ENCODE measurements at regions not wholly inside any gene's neighbourhood (a gene's known extent, or its start where the extent isn't known, plus 50 kb on each side); places are given as distances from the start of the nearest gene placed in this dataset.
A peak's percentile ranks its signal among the peaks of the same experiment; 100 is the strongest.
"Not testable (repeated sequence)": the region's sequence is repeated elsewhere in the genome, so short reads cannot be mapped to it uniquely, and the experiment has no call there.

DNA sequence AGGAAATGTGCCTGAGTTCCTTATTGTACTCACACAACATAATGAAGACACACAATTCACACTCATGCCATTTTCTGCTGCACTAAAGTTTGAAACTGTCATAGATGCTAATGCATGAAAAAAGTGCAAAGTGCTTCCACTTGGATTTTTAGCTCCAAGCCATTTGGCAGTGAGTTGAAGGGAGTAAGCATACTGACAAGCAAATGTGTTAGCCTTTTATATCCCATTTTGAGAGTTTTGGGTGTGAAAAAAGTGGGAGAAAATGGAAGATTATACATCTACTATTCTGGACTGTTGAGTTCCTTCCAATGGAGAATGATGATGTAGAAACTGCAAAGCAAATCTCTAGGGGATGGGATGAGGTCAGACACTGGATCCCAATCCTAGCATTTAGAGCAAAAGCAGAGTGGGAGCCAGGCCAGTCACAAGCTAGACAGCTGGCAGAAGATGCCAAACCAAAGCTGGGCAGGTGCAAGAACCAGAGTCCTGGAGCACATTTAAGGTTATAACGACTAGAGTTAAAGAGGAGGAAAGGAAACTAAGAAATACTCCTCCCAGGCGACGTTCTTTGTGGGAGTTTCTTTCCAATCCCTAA is 216.8 kb downstream of the FBXO8 start:
- no peak for DNase-seq

DNA sequence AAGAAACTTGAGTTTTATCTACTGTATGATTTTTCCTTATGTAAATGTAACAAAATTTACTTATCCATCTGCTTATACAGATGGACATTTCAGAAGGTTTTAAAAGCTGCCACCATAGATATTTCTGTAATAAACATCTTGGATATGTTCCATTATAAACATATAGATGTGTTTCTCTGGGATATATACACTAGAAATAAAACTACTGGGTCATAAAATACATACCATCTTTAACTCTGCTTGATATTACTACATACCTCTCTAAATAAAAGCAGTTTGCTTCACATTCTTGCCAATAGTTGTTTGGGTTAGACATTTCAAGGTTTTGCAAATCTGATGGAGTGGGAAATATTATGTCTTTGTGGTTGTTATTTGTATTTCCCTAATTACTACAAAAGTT is 220.6 kb downstream of the FBXO8 start:
- DNase-seq = no peak

DNA sequence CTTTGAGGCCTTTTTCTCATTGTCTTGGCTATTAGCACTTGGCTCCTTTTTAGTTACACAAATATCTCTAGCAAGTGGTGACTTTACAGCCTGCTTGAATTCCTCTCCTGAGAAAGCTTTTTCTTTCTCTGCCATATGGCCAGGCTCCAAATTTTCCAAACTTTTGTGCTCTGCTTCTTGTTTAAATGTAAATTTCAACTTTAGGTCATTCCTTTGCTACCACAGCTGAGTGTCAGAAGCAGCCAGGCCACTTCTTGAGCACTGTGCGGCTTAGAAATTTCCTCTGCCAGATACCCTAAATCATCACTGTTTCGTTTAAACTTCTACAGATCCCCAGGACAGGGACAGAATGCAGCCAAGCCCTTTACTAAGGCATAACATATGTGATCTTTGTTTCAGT is 222.4 kb downstream of the FBXO8 start:
- no peak for DNase-seq

DNA sequence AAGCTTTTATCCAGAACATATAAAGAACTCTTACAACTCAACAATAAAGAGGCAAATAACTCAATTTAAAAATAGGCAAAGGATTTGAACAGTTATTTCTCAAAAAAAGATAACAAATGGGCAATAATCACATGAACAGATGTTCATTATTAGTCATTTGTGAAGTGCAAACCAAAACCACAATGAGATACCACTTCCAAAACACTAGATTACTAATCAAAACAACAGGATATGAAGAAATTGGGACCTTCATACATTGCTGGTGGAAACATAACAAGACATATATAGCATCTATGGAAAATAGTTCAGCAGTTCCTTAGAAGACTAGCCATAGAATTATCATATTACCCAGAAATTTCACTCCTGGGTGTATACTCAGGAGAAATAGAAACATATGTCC is 224.6 kb downstream of the FBXO8 start:
- DNase-seq = no peak

DNA sequence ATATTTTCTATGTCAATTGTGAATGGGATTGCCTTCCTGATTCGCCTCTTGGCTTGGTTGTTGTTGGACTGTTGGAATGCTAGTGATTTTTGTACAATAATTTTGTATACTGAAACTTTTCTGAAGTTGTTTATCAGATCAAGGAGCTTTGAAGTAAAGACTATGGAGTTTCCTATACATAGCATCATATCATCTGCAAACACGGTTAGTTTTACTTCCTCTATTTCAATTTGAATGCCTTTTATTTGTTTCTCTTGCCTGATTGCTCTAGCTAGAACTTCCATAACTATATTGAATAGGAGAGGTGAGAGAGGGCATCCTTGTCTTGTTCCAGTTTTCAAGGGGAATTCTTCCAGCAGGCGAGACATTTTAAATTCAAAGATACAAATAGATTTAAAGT is 226.5 kb downstream of the FBXO8 start:
- no peak for DNase-seq

DNA sequence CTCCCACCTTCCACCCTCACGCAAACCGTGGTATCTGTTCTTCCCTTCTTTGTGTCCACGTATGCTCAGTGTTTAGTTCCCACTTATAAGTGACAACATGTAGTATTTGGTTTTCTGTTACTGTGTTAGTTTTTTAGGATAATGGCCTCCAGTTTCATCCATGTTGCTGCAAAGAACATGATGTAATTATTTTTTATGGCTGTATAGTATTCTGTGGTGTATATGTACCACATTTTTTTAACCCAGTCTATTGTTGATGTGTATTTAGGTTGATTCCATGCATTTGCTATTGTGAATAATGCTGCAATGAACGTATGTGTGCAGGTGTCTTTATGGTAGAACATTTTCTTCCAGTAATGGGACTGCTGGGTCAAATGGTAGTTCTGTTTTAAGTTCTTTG is 228.1 kb downstream of the FBXO8 start:
- no peak for DNase-seq

DNA sequence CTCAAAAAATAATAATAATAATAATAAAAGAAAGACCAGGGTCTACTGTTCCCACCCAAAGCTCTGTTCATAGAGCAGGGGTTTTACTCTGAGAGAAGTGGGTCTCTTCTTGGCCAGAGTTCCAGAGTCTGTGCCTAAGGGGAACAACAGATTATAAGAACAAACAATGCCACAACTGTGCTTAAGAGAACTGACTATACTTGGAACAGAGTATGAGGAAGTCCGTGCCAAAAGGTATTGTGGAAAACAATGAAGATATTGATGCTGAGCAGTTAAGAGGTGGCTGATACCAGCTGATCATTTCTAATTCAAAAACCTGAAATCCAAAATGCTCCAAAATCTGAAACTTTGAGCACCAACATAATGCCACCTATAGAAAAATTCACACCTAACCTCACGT is 229.6 kb downstream of the FBXO8 start:
- no peak for DNase-seq

DNA sequence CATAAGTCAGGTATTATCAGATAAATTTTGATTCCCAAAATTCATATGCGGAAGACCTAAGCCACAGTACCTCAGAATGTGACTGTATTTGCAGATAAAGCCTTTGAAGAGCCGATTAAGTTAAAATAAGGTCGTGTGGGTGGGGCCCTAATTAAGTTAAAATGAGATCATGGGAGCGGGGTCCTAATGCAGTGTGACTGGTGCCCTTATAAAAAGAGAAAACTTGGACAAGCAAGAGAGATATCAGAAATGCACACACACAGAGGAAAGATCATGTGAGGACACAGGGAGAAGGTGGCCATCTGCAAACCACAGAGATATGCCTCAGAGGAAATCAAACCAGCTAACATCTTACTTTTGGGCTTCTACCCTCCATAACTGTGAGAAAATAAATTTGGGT is 236.1 kb downstream of the FBXO8 start:
- peak; percentile 67 for DNase-seq

DNA sequence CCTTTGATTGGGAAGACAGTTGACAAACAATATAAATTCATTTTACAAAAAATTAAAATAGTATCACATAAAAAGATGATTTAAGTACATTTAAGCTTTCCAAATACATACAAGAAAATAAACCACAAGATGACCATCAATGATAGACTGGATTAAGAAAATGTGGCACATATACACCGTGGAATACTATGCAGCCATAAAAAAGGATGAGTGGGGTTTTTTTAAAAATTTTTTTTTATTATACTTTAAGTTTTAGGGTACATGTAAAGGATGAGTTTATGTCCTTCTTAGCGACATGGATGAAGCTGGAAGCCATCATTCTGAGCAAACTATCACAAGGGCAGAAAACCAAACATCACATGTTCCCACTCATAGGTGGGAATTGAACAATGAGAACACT is 237.6 kb downstream of the FBXO8 start:
- not testable (repeated sequence) for DNase-seq

DNA sequence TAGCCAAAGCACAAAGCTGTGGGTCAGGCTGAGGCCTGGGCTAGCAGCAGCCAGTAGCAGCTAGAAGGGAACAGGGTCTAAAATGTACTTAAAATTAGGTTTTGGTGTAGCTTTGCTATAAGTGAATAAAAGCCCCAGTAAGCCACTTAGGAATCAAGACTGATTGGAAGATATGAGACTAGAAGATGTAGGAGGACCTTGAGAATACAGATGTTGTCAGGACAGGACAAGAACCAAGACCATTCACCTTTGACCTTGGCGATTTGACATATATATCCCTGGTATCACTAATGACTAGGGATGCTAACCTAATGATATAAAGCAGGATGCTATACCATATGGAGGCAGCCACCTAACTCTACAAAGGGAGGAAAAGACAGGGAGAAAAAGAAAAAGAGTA is 238.1 kb downstream of the FBXO8 start:
- DNase-seq = no peak

DNA sequence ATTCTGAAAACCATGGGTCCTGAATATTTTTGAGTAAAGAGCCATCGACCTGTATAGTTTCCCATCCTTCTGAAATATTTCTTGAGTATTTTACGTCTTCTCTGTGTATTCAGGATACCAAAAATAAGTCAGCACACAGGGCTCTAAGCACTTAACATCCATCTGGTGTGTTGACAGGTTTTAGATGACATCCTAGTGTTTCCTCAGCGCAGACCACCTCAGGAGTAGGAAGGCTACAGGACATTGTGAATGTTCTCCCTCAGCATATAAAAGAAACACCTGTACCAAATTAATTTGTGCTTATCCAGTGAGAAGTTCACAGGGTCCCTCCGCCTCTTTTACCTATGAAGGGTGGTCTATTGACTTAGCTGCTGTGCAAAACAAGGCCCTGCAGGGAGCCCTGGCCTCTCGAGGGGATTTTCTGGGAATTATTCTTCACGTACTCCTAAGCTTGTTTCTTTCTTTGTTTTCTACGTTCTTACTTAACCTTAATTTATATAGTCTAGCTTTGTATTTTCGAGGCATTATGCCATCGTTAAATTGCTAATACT is 241.8 kb downstream of the FBXO8 start:
- DNase-seq = no peak

DNA sequence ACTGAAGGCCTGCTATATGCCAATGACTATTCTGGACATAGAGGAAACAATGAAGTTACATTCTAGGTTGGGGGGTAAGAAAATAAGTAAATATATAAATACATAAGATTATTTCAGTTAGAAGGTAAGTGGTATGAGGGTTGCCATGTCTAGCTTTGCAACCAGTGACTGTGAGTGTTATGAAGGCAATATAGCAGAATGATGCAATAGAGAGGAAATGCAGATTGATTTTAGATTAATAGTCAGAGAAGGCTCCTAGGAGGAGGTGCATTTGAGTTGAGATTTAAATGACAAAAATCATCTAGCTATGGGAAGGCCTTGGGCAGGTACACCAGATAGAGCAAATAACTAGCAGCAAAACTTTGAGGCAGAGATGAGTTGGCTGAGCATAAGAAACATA is 243.2 kb downstream of the FBXO8 start:
- DNase-seq = no peak

DNA sequence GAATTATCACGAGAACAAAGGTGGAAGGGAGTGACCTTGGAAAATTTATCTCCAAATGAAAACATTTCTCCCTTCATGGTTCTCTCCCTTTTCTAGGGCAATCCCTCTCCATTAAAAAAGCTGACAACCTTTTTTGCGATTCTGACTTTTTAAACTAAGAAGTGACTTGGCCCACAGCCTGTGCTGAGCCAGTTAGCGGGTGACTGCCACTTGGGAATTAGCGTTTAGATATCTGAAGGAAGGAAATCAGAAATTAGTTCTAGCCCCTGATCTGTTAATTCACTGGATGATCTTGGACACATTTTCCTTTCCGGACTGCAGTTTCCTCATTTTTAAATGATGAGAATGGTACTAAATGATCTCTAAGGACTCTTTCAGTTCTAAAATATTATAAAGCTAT is 245.0 kb downstream of the FBXO8 start:
- DNase-seq = no peak

DNA sequence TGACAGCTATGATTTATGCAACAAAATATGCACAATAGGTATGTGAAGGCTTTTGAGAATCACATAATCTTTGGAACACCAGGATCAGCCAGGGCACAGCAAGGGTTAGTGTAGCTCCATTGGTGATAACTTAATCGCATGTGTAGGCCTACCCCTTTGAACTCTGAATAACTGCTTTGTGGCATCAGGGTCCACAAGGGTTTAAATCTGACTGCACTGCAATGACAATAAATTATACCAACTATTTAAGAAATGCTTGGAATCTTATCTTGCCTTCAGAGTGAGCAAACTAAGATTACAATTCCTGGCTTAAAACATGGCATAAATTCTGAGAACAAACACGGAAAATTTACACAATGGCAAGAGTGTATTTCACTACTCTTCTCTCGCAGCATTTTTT is 245.8 kb downstream of the FBXO8 start:
- DNase-seq = no peak

DNA sequence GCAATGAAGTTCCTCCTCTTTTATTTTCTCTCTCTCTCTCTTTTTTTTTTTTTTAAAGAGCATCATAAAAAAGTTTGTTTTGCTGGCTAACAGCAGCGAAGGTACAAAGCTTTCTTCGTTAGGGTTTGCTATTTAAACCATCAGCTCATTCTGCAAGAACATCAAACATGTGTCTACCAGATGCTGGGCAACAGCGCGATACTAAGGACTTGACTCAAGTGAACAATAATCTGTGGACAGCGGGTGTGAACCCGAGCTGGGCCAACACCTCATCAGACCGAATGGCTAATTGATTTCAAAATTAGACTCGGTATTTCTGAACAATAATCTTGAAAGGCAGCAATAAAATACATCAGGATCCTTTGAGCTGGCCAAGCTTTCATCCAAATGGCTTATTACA is 246.4 kb downstream of the FBXO8 start:
- no peak for DNase-seq

DNA sequence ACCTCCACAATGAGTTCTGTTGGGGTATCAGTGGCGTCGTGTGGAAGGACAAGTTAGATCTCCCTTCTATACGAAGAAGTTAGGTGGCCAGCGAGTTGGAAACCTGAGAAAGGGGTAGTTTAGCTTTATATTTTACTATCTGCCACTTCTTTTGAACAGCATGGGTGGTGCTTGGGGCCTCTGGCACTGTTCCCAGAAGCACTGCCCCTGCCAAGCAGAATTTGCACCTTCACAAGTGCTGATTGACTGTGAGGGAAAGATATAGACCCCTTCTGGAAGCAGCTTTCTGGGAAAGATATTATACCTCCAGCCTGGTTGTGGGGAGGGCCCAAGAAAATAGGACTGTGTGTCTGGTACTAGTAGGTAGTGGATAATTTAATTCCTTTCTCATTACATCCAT is 246.9 kb downstream of the FBXO8 start:
- no peak for DNase-seq

DNA sequence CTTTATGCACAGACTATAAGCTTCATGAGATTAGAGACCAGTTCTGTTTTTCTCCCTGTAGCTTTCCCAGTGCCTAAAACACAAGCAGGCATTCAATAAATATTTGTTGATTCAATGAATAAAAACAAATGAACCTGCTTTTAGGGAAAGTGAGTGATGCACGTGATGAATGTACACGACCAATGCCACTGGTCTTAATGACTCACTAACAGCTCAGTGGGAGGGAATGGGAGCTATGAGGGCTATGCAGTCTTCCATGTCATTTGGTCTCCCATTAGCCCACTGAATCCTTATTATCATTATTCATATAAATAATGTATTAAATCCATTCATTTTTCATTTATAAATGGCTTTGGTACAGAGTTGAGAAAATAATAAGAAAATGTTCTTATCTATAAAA is 247.4 kb downstream of the FBXO8 start:
- DNase-seq = no peak

DNA sequence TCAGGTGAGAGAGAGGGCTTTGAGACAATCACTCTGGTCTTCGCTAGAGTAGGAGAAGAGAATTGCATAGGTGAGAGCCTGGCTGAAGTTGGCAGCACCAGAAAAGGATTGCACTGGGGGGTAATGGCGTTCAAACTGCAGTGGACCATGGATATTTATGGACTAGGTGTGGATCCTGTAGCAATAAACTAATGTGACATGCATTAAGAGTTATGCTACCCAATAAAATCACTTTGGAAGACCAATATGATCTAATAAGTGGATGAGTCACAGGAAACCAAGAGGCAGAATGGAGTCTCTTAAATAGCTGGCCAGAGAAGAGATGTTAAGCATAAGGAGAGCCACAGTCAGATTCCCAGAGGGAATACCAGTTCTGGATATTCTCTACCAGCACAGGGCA is 259.8 kb downstream of the FBXO8 start:
- DNase-seq = no peak

DNA sequence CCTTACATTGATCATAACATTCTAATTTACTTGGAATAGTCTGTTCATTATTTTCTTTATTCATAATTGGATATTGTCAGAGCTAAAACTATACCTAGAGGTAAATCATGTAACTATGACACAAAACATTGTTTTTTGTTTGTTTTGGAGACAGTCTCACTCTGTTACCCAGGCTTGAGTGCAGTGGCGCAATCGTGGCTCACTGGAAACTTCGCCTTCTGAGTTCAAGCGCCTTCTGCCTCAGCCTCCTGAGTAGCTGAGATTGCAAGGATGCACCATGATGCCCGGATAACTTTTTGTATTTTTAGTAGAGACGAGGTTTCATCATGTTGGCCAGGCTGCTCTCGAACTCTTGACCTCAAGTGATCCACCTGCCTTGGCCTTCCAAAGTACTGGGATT is 265.2 kb downstream of the FBXO8 start:
- no peak for DNase-seq

DNA sequence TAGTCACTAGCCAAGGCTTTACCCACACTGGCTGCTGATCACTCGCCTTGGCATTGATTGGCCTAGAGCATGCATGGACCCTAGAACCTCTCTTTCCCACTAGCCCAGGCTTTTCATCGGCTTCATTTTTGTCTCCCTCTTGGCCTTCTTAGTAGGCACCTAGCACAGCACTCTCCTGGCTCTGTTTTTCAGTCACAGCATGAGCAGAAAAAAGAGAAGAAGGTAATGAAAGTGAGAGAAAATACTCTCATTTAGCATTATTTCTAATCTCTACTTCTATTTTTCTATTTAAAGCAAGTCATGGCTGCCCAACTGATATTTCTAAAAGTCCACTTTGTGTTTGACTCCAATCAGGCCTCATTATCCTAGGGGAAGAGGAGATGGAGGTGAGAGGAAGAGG is 267.2 kb downstream of the FBXO8 start:
- DNase-seq = no peak

DNA sequence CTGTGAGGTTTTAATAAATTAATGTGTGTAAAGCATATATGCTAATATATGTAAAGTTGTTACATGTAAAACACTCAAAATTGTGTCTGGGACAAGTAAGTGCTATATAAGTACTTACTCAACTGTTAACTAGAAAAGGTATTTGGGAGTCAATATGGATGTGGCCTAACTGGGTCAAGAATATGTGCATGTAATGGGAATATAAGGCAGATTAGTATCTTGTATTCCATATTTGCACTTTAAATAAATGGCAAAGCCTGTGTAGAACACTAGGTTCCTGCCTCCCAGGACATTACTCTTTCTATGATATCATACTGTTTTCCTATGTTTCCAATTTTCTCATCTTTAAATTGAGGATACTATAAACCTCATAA is 270.6 kb downstream of the FBXO8 start:
- no peak for DNase-seq

DNA sequence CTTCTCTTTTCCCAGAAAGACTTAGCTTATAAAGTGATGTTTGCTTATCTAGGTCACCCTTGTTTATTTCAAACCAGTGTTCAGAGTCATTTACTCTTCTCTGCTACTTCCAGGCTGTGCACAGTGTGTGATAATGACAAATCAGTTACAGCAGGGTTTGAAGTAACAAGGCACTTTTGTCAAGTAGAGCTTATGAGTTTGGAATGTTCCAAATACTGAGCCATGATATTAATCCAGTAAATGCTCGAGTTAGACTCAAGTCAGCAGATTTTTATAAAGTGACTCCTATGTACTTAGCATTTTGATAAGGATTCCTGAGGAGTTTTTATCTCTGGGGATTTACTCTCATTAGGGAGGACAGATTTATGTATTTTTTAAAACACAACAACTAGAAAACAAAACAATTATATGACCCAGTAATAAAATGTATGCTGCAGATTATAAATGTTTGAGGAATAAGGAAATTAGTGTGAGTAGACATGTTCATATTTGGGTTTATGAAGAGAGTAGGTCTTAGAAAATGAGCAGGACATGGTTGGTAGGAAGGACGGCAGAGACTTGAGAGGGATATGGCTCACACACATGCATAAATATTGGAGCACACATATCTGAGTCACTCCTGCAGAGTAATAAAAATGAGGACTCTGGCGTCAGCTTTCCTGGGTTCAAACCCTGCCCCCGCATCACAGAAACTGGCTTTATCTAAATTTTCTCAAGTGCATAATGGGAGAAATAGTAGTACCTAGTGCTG is 271.2 kb downstream of the FBXO8 start:
- DNase-seq = no peak

DNA sequence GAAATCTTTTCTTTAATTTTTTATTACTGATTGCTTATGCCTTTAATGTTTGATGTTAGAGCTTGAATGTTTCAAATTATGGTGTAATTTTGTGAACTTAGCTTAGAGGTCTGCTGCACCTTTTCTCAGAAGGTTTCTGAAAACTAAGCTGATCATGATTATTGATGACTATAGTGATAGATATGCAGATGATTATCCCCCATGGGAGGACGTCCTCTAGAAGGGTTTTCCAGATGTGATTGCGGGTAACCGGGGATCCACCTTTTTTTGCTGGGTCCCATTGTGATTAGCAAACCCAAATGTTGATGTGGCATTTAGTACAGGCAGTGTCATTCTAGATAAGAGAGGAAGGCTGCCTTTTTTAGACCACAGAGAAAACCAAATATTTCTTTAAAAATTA is 272.9 kb downstream of the FBXO8 start:
- no peak for DNase-seq

DNA sequence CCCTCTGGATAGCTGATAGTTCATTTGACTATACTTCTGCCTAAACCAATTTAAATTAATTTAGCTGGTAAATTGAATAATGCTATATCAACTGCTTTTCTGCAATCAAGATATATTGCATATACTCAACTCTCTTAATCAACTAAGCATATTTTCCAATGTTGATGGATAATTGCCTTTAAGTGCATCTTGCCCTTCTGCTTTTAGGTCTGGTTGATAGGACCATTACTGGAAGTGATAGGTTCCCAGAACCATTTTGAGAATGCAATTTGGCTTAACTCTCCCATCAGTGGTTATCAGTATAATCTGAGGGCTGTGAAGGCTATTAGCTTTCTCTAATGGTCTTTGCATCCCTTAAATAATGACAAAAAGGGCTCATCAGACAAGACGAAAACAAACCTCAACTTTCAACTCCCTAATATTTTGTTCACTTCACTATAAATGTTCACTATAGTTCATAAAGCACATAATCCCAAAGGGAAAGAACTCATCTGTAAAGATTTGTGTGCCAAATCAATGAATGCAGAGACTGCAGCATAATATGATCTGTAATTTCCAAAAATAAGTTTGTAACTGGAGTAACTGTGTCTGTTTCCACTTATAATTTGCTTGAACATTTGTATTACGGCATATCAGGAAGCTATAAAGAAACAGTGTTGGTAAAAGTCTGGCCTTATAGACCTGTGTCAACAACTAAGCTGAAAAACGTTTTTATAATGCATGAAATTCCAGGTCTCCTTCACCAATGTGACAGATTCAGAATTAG is 273.6 kb downstream of the FBXO8 start:
- DNase-seq = no peak
